Right renal pelvis (tissue), 4 donors: ENCODE measurements at regions not wholly inside any gene's neighbourhood (a gene's known extent, or its start where the extent isn't known, plus 50 kb on each side); places are given as distances from the start of the nearest gene placed in this dataset.

ENCODE experiments used
- DNase-seq, 4 donors: peaks; one replicate each; pipeline ENCODE4 v3.0.0-alpha.2; 2013; ENCODE audit warnings: low read depth in 4 of 4, low spot score in 3 of 4, missing footprints in 1 of 4

GRCh38 chr20:61047515-61047914 is 204.5 kb upstream of the CDH4 start:
- no peak for DNase-seq

DNA sequence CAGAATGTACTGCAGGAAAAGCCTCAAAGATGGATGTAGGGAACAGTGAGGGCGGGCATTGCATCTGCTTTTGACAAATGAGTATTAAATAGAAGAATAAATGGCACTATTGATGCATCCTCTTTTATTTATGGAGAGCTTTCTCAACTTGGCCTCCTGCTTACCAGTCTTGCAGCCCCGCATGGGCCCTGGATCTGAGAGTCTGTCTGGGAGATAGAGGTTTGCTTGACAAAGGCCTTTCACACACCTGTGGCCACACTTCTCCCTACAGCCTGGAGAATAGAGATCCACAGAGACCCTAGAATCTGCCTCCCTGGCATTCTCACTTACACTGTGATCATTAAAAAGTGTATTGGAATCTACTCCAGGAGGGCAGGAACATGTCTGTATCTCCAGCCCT is 203.8 kb upstream of the CDH4 start:
- no peak for DNase-seq

DNA sequence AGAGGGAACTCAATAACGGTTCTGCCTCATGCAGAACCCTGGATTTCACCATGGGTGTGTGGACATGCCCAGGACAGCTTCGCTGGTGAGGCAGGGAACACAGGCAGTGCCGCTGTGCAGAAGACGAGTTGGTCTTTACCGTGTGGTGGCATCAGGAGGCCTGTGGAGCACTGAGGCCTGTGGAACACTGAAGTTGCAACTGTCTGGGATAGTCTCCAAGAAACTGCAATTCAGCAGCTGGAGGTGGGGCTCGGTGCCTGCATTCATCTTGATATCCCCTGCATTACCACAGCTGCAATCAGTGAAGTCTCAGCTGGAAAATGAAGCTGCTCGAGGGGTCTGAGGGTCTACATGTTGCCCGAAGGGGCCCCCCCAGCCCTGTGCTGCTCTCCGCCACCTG is 202.4 kb upstream of the CDH4 start:
- DNase-seq: no peak

DNA sequence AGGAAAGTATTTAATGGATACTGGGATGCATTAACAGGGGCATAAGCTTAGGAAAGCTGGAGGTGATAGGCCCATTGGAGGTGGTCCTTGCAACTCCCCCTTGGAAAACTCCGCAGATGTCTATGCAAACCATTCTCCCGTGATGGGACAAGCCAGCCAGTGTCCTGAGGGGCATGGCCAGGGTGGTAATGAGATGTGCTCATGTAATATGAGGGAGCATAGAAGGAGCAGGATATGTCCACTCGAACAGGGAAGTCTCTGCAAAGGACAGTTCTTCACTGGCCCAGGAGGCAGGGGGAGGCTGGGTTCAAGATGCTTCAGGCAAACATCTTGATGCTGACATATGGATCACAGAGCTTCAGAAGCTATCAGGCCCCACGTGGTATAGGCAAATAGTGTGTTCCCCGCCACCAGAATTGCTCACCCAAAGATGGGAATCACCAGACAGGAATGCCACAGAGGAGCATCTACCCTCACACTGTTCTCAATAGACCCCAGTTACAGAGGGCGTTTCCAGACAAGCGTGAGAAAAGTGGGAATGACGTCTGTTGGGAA is 201.6 kb upstream of the CDH4 start:
- no peak for DNase-seq

DNA sequence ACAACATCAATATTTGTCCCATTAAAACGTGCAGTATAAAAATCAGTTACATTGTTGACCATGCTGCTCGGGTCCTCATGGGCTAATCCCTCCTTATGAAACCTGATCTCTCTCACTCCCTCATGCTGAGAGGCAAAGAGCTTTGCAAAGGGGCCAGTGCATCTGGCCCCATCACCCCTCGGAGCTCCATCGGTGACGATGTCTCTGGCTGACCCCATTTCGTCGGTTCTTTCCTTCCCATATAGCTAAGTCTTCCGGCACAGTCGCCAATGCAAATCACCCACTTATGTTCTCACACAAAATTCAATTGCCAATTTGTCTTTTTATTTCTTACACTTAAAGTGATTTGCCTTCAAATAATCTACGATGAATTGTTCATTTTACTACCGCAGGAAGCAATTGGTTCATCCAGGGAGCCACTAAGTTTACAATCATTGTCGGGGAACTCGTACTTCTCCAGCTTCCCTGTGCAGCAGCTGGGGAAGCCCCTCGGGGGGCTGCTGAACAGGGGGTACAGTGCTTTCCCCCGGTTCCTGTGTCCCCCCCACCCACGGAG is 199.8 kb upstream of the CDH4 start:
- DNase-seq: no peak

DNA sequence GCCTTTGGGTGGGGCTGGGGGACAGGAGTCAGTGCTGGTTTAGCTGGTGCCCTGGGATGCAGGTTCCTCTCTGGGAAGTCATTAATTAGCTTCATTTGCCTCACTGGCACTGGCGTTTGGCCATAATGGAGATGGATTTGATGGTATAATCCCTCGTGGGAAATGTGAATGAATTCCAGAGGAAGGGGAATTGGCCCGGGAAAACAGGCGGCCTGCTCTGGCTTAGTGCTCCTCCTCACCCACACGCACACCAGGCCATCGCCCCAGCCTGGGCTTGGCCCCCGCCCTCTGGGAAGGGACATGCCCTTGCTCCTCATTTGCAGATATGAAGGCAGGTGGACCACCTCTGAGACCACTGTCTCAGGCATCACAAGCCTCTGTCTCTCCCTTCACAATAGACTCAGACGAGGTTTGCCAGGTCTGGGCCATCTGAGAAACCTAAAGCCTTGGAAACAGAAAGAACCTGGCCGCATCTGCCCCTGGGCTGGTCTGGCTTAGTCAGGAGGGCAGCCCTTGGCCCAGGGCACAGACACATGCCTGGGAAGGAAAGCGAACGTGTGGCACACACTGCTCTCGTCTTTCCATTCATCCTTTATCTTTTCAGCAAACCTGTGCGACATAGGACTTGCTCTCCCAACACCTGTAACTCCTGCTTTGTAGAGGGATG is 199.2 kb upstream of the CDH4 start:
- no peak for DNase-seq

DNA sequence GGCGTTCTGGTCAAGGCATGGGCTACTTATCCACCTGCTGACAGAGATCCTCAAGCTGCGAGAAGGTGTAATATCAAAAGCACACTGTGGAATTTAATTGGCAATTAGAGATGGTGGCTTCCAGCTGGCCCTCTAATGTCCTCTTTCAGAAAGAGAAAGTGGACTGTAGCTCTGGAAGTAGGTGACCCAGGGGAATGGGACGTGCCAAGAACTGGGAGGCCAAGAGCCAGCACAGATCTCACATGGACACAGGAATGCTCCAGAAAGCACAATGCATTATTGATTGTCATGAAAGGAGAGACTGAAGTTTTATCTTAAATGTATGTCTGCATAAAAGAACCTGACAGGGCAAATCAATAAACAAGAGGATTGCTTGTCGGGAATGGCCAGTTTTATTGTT is 198.6 kb upstream of the CDH4 start:
- no peak for DNase-seq

GRCh38 chr20:61053889-61054288 is 198.2 kb upstream of the CDH4 start:
- DNase-seq: no peak

DNA sequence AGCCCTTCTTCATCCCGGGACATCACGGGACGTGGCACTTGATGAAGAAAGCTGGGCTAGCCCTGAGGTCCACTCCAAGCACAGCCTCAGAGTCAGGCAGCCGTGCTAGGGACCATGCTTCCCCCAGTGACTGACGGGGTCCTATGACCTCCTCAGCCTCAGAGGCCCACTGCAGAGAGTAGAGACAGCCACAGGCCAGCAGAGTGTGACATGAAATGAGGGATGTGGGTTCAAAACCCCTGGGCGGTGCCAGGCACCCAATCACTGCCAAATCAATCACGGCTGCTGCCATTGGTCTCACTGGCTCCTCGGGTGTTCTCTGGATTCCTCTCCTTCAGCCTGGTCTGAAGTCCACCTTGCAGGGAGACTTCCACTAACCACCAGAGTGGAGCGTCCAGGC is 197.7 kb upstream of the CDH4 start:
- DNase-seq: no peak

GRCh38 chr20:61055180-61056010 is 196.7 kb upstream of the CDH4 start:
- DNase-seq: no peak

DNA sequence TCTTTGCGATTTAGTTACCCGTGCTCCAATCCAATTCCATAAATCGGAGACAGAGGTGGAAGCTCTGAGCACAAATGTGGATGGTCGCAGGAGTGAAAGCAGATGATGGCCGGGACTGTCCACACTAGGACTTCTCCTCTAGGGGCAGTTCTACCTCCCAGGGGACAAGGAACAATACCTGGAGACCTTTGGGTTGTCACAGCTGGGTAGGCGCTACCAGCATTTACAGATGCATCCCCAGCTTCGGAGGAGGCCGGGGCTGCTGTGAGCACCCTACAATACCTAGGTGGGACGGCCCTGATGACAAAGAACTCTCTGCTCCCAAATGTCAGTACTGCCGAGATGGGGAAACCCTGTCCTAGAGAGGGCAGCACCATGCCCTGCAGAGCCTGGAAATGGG is 195.9 kb upstream of the CDH4 start:
- DNase-seq: no peak

DNA sequence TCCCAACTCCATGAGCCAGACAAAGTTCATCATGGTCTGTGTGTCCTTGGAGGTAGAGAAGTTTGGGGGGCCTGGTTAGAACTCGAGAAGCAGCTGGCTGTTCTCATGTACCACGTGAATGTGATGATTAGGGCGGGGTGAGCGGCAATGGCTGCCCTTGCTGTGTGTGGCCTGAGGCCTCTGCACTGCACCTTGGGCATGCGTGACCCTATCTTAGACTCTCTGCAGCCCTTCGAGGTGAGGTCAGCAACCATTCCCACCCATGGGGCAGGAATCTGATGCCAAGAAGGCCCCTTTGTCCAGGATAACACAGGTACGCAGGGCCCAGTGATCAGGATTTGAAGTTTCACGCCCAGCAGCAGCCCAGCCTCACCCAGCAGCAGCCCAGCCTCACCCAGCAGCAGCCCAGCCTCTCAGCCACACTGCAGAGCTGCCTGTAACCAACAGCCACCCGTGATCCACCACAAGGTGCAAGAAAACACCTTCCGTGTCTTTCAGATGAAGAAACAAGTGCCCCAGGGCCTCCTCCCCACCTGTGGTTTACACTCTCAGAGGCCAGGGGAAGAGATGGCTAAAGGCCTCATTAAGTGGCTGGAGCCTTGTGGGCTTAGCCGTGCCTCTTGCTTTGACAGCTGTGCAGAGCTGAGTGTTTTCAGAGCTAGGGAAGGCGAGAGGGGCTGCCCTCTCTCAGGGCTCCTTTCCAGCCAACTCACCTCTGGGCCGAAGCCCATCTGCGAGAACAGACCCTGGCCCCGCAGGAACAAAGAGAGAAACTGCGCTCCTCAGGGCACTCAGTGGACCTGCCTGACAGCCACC is 195.2 kb upstream of the CDH4 start:
- peak in 1 of 4 donors; percentile 3 for DNase-seq

DNA sequence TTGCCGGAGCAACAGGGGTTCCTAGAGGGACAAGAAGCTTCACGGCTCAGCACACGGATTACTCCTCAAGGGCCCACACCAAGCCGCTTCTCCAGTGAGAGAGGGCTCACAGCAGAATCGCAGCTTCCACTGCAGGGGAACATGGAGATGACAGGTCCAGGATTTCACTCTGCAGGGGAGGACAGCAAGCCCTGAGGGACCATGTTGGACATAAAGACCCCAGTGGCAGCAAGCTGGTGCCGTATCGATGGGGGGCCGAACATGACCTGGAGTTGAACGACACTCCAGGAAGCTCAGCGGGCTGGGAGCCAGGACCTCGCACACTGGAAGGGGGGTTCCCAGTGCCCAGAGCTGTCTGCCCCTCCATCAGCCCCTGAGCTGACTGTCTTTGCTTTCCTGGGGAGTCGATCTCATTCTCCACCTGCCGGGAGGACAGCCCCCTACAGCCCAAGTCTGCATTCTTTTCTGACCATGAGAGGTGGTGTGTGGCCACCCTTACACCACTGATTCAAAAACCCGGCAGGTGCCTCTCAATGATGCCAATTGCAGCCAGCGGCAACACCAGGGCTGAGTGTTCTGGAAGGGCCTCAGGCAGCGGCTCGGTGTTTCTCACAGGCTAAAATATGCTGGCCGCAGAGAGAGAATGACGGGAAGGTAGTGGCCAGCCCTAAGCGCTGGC is 194.5 kb upstream of the CDH4 start:
- no peak for DNase-seq

DNA sequence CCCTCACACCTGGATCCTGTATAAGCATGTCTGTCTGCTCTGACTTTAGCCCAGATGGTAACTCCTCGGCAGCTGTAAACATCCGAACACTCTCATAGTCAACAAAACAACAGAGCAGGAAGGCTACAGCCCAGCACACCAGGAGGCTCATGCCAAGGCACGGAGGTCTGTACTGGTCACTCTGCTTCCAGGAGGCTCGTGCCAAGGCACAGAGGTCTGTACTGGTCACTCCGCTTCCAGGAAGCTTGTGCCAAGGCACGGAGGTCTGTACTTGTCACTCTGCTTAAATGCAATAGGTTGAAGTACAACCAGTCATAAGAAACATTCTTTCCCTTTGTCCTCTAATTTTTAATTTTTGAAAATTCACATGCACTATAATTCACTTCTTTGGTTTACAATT is 190.1 kb upstream of the CDH4 start:
- no peak for DNase-seq

DNA sequence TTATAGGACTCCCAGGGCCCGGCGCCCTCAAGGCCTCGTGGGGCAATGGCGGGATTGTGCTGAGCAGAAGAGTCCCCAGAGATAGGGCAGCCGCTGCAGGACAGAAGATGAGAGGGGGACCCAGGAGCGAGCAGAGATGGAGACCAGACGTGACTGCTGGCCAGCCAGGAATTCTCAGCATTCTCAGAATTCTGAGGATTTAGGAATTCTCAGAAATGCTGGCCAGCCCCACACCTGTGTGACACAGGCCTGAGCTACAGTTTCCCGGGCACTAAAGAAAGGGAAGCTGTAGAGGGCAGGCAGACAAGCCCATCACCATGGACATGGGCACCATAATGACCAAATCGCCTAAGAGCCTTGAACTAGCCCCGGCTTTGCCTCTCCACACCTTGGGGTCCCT is 186.2 kb upstream of the CDH4 start:
- no peak for DNase-seq

- DNase-seq: no peak
These were observed 185.5 kb upstream of the CDH4 start for GRCh38 chr20:61066526-61066925.

DNA sequence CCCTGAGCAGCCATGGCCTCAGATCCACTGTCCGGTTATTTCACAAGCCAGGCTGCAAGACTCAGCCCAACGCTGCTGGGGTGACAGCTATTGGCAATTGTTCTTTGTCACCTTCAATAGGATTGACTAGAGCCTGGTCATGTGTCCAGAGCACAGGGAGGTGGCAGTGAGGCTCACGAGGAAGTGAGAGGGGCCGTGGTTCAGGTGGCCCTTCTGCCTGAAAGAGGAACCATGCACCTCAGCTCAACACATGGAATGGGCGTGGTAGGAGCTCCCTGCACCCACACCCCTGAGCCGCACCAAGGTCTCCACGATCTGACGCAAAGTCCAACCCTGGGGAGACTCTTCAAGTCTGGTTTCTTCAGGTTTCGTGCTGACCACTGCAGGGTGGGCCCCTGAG is 184.8 kb upstream of the CDH4 start:
- no peak for DNase-seq

DNA sequence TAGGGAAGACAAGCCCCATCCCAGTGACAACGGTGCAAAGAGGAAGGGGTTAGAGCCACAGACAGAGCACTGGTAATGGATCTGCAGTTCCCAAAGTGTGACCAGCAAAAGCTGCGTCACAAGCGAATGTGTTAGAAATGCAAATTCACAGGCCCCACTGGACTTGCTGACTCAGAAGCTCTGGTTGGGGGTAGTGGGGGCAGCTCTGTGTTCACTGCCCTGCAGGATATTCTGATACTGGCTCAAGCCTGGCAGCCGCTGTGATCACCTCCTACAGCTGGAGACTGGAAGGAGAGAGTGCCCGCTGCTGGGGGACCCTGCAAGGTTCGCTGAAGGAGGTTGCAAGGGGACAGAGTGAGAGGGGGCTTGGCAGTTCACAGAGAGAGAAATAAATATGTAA is 179.7 kb upstream of the CDH4 start:
- no peak for DNase-seq

GRCh38 chr20:61073376-61073775 is 178.7 kb upstream of the CDH4 start:
- DNase-seq: no peak

DNA sequence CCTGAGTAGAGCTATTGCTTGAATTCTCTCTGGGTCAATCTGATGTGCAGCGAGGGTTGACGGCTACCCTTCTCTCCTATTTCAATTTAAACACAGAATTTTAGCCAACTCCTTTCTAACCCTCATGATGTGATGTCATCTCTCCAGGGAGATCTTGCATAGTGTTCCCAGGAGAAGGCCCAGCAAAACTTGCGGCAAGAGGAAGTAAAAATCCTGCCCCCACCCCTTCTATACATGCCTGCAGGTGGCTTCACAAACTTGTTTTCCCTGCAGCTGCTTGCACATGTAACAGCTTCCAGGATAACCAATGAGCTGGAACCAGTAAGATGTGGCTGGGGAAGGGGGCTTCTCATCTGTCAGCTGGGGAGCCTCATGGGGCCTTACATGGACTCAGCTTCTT is 169.3 kb upstream of the CDH4 start:
- no peak for DNase-seq
